ENCODE measurements at regions not wholly inside any gene's neighbourhood (a gene's known extent, or its start where the extent isn't known, plus 50 kb on each side); places are given as distances from the start of the nearest gene placed in this dataset.

- Histone ChIP-seq H3K4me1 (no peaks in the 10 kb centered on the region), H3K4me3 (no peak overlapping the region), H3K36me3 (replicated peaks in 1 of 2; ENCODE audit: insufficient read depth in 1 of 2, low read depth in 2 of 2) (no peaks in the 10 kb centered on the region), H3K9me3 (no peaks in the 10 kb centered on the region), H3K27me3 (no peaks in the 10 kb centered on the region), H3K27ac (no peak overlapping the region)
- TF ChIP-seq CTCF (IDR thresholded peaks at IDR 0.05) (no peak), POLR2A (IDR thresholded peaks at IDR 0.05) (no peak)
- WGBS, 2 donors = 83 to 89% methylated on average over 2 of the region's 2 CpGs
- DNase-seq (no peak), ATAC-seq (no peak)
- intact Hi-C loops (cut with DNase I) = no loop called here
Measured at GRCh38 chr6:168739381-168739780, 298.4 kb downstream of the SMOC2 start.

- TF ChIP-seq CTCF (IDR thresholded peaks at IDR 0.05) (no peak), POLR2A (IDR thresholded peaks at IDR 0.05) (no peak)
- H3K27me3 ChIP-seq = no peaks in the 10 kb centered on the region
- WGBS, 2 donors = 83 to 88% methylated on average over 5 of the region's 5 CpGs
- no peak overlapping the region for H3K27ac ChIP-seq
- ATAC-seq (no peak), DNase-seq (no peak)
- no peak overlapping the region for H3K4me3 ChIP-seq
- H3K4me1 ChIP-seq = no peaks in the 10 kb centered on the region
- no peaks in the 10 kb centered on the region for H3K9me3 ChIP-seq
- H3K36me3 ChIP-seq (replicated peaks in 1 of 2; ENCODE audit: insufficient read depth in 1 of 2, low read depth in 2 of 2) = no peaks in the 10 kb centered on the region
- intact Hi-C loops (cut with DNase I) = no loop called here
Measured at GRCh38 chr6:168737481-168737880, 296.5 kb downstream of the SMOC2 start.

GRCh38 chr6:168737014-168737413 is 296.0 kb downstream of the SMOC2 start:
- intact Hi-C loops (cut with DNase I) = no loop called here
- ATAC-seq (no peak), DNase-seq (no peak)
- TF ChIP-seq CTCF (IDR thresholded peaks at IDR 0.05) = no peak
- no peak for TF ChIP-seq POLR2A (IDR thresholded peaks at IDR 0.05)
- no peak overlapping the region for H3K27ac ChIP-seq
- no peaks in the 10 kb centered on the region for H3K27me3 ChIP-seq
- H3K9me3 ChIP-seq = no peaks in the 10 kb centered on the region
- no peaks in the 10 kb centered on the region for H3K36me3 ChIP-seq (replicated peaks in 1 of 2; ENCODE audit: insufficient read depth in 1 of 2, low read depth in 2 of 2)
- H3K4me3 ChIP-seq = no peak overlapping the region
- H3K4me1 ChIP-seq = no peaks in the 10 kb centered on the region
- 68 to 86% methylated on average over 3 of the region's 3 CpGs for WGBS, 2 donors

GRCh38 chr6:168736039-168736438 is 295.1 kb downstream of the SMOC2 start:
- intact Hi-C loops (cut with DNase I) = no loop called here
- ATAC-seq (no peak), DNase-seq (no peak)
- TF ChIP-seq POLR2A (IDR thresholded peaks at IDR 0.05) (no peak), CTCF (IDR thresholded peaks at IDR 0.05) (no peak)
- Histone ChIP-seq H3K4me1 (no peaks in the 10 kb centered on the region), H3K27ac (no peak overlapping the region), H3K9me3 (no peaks in the 10 kb centered on the region), H3K27me3 (no peaks in the 10 kb centered on the region), H3K4me3 (no peak overlapping the region), H3K36me3 (replicated peaks in 1 of 2; ENCODE audit: insufficient read depth in 1 of 2, low read depth in 2 of 2) (no peaks in the 10 kb centered on the region)

- WGBS, 2 donors = 62 to 70% methylated on average over 6 of the region's 6 CpGs
Measured at GRCh38 chr6:168735268-168735949, 294.4 kb downstream of the SMOC2 start.

More at GRCh38 chr6:168735268-168735949, 294.4 kb downstream of the SMOC2 start:
- Histone ChIP-seq H3K27ac (no peak overlapping the region), H3K4me3 (no peak overlapping the region), H3K9me3 (no peaks in the 10 kb centered on the region), H3K36me3 (replicated peaks in 1 of 2; ENCODE audit: insufficient read depth in 1 of 2, low read depth in 2 of 2) (no peaks in the 10 kb centered on the region), H3K27me3 (no peaks in the 10 kb centered on the region), H3K4me1 (no peaks in the 10 kb centered on the region)
- TF ChIP-seq POLR2A (IDR thresholded peaks at IDR 0.05) (no peak), CTCF (IDR thresholded peaks at IDR 0.05) (no peak)
- no peak for DNase-seq
- intact Hi-C loops (cut with DNase I) = no loop called here
- no peak for ATAC-seq

Data from body of pancreas (tissue), 4 donors.